ENCODE measurements at regions not wholly inside any gene's neighbourhood (a gene's known extent, or its start where the extent isn't known, plus 50 kb on each side); places are given as distances from the start of the nearest gene placed in this dataset.

- TF ChIP-seq YY1 (IDR thresholded peaks at IDR 0.05; ENCODE audit: insufficient read depth, insufficient read length), result no peak
- TF ChIP-seq ZNF274 (IDR thresholded peaks at IDR 0.05; ENCODE audit: low read depth, low read length), result no peak
These were observed 122.5 kb downstream of the PCDH7 start for GRCh38 chr4:30842689-30843088.

Measured in NT2/D1 (cell line).